Suppressor macrophage (primary cell): ENCODE measurements at regions not wholly inside any gene's neighbourhood (a gene's known extent, or its start where the extent isn't known, plus 50 kb on each side); places are given as distances from the start of the nearest gene placed in this dataset.
A peak's percentile ranks its signal among the peaks of the same experiment; 100 is the strongest.
"Not testable (repeated sequence)": the region's sequence is repeated elsewhere in the genome, so short reads cannot be mapped to it uniquely, and the experiment has no call there.

ENCODE experiments used
- DNase-seq, 4 experiments: peaks; one replicate each; pipeline ENCODE4 v3.0.0-alpha.2; 2020 to 2022

GRCh38 chr2:61620244-61621159 lies 82.3 kb upstream of the XPO1 start:
- peak; percentile 45 to 66 (median 54) for DNase-seq

DNA sequence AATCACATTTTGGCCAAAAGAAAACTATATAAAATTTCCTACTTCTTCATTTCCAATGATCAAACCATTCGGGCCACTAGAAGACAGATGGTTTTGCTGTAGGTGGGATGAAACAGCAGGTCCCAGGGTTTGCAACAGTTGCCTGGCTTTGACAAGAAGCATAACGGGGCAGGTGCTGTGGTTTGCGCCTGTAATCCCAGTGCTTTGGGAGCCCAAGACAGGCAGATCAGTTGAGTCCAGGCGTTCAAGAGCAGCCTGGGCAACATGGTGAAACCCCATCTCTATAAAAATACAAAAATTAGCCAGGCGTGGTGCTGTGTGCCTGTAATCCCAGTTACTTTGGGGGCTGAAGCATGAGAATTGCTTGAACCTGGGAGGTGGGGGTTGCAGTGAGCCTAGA lies 81.4 kb upstream of the XPO1 start:
- DNase-seq = no peak

GRCh38 chr2:61617610-61618009 lies 79.5 kb upstream of the XPO1 start:
- DNase-seq = no peak

GRCh38 chr2:61605245-61605644 lies 67.1 kb upstream of the XPO1 start:
- no peak for DNase-seq

GRCh38 chr2:61604433-61604832 lies 66.3 kb upstream of the XPO1 start:
- no peak for DNase-seq

DNA sequence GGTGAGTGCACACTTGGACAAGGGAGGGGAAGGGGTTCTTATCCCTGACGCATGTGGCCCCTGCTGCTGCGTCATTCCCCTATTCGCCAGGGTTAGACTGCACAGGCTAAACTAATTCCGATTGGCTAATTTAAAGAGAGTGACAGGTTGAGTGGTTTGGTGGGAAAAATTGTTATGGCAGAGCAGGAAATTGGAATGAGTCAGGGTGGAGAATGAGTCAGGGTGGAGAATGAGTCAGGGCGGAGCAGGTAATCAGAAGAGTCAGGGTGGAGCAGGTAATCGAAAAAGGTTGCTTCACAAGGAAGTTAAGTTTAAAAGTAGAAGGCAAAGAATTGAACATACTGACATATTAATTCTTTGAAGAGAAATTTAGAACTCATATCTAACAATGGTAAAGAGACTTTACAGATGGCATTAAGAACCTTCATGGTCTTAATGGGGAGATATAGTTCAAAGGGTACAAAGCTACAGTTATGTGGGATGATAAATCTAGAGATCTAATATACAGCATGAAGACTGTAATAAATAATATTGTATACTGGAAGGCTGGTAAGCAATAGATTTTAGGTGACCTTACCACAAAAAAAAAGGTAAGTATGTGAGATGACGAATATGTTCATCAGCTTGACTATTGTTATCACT lies 60.5 kb upstream of the XPO1 start:
- DNase-seq = not testable (repeated sequence)

DNA sequence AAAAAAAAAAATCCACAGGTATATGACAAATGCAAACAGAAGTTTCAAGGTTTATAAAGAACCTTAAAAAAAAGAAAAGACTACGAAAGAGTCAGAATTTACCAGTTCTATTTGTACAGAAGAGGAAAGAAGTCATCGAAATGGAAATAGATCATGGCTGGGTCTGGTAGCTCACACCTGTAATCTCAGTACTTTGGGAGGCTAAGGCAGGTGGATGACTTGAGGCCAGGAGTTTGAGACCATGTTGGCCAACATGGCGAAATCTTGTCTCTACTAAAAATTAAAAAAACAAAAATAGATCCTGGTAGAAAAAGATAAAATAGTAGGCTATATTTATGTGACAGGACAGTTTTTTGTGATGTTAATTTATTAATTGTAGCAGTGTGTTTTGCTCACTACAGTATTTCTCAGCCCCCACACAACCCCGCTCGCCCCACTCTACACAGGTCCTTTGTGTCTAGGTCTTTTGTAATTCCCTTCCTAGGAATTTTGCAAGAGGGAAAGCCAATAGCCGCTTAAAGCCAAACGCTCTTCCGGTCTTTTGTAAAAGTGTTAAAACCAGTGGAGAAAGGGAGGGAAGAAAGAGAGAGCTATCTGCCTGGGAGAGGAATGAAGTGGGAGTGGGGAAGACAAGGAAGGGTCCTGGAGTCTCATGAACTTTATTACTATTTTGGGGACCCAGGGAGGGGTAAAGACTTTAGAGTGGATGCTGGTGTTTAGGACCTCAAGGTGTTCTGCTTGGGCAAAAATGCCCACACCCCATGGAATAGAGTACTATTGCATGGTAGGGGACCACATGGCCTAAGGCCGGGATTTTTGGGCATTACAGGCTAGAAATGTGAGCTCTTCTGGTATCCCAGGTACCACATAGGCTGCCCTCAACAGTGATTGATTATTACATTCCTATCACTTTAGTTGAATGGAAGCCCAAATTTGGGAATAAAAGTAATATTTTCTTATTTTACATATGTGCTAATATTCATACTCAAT lies 59.4 kb upstream of the XPO1 start:
- DNase-seq = no peak

- not testable (repeated sequence) for DNase-seq
Observed at GRCh38 chr2:61594201-61594600, 56.0 kb upstream of the XPO1 start.

- DNase-seq = not testable (repeated sequence)
Observed at GRCh38 chr2:61593648-61594047, 55.5 kb upstream of the XPO1 start.

DNA sequence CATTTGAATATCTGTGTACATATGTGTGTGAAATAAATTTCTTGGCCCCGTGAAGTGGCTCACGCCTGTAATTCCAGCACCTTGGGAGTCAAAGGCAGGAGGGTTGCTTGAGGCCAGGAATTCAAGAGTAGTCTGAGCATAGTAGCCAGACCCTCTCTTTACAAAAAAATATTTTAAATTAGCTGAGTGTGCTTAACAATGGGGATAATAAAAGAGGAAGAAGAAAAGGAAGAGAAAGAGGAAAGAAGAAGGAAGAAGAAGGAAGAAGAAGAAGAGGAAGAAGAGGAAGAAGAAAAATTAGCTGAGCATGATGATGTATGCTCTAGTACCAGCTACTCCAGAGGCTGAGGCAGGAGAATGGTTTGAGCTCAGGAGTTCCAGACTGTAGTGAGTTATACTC lies 52.1 kb upstream of the XPO1 start:
- no peak for DNase-seq

GRCh38 chr2:61588566-61588965 lies 50.4 kb upstream of the XPO1 start:
- DNase-seq = no peak
